IPS DF 4.7 (cell line): ENCODE measurements at regions not wholly inside any gene's neighbourhood (a gene's known extent, or its start where the extent isn't known, plus 50 kb on each side); places are given as distances from the start of the nearest gene placed in this dataset.

ENCODE experiments used
- DNase-seq: peaks from one replicate; pipeline ENCODE4 v3.0.0-alpha.2; 2013; ENCODE audit warnings: low spot score; ENCODE audit errors: extremely low read depth

DNA sequence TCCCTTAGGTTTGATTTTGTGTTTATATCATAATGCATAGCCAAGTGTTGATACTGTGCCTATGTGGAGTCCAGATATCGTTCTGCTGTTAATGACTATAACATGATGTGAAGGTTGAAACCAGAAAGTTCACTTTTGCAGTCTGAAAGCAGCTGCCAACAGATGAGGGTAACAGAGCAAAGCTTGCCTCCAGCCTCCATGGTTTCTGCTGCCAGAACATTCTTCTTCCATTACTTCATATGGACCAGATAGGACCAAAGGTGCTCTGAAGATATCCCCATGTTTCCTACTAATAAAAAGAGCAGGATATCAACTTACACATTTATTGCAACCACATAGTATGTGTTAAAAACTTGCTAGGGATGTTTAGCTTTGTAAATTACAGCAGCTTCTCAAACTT lies 394.1 kb downstream of the SPRY1 start:
- DNase-seq: no peak

DNA sequence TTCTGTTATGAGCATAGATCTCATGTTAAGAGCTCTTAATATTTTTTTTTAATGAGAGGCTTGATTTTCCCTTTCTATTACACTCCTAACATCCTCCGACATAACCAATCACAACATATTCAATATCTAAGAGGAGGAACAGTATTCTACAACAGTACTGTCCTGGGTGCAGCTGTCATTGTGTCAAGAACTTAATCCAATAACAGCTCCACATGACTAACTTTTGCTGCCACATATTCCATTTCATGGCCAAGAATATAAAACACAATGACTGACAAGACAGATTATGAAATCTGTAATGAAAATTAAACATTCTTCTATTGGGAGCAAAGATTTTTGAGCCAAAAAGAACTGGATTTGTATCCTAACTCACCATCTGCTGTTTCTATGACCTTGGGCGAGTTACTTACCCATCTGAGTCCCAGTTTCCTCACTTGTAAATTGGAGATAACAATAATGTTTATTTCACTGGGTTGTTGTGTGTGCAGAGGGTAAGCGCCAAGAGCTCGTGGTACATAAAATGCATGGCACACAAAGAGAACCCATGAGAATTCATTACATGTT lies 405.6 kb downstream of the SPRY1 start:
- no peak for DNase-seq

DNA sequence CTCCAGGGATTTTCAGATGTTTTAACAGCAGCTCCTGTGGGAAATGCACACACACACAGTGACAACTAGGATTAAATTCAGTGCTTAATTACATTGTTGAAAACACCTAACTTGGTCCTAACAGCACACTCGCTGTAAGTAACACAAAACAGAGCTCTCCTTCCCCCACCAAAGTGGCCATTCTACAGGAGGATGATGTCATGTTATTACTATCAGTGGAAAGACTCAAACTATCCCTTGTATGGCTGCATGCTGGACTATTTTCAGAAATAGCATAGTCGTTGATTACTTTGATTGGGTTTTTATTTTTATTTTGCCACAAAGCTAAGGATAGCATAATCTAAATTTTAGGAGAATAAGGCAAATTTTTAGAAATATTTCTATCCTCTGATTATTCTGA lies 406.3 kb downstream of the SPRY1 start:
- DNase-seq: no peak

DNA sequence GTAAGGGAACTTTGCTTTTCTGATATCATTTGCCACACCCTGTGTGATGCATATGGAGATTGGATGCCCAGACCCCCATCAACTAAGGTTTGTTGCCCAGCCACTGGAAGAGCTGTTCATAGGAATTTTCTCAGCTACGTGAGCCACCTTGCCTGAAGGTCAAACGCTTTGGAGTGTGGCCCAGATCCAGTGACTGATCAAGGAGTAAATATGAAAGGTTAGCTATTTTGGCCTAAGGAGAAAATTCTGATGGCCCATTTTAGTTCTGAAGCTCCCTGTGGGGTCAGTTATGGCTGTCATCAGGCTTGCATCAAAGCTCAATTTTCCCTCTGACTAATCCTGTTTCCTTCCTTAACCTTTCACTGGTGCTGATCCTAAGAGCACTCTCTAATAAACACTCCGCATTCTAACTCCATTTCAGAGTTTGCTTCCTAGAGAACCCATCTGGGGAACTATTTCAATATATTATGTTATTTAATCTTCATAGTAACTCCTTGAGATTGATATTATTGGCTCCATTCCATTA lies 407.7 kb downstream of the SPRY1 start:
- DNase-seq: no peak

DNA sequence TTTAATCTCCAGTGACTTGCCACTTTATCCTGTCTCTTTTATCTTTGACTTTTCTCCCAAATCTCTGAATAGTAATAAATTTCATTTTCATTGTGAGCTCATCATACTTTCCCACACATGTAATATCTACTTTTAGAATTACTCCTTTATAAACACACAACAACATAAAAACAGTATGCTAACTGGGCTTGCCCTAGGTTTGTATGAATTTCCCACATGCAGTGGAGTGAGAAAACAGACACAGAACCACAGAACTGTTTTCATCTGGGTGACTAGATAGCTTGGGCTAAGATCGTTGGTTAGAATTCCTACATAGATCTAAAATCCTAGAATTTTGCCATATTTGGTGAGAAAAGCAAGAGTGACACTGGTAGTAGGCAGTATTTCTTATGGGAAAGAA lies 409.5 kb downstream of the SPRY1 start:
- DNase-seq: no peak

DNA sequence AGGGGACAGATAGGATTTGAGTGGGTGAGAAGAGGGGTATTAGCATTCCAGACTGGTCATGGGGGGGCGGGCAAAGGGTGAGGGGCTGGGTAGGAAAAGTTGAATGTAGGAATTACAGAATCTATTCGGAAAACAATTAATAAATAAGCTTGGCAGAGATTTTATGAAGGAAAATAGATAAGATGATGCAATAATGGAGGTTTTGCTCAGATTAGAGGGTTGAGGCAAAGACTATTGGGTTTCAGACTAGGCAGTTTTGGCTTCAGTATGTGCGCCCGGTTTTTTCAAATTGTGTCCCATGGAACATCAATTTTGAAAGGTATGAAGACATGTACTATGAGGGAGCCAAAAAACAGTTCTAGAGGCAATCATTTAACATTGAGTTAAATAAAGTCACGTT lies 410.6 kb downstream of the SPRY1 start:
- no peak for DNase-seq

DNA sequence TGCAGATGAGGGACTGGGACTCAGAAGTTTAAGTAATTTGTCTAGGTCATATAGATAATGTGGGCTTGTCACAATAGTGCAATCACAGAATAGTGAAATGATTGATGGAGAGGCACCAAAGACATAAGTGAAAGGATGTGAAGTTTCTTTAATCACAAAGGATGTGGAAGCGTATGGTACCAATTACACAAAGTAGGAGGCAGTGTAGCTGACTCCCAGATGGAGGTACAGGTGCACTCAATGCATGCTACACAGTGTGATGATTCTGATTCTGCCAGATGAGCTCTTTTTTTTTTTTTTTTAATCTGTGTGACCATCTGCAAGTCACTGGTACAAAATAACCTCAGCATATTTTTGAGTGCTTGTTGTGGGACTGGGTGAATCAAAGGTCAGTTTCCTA lies 411.3 kb downstream of the SPRY1 start:
- no peak for DNase-seq

DNA sequence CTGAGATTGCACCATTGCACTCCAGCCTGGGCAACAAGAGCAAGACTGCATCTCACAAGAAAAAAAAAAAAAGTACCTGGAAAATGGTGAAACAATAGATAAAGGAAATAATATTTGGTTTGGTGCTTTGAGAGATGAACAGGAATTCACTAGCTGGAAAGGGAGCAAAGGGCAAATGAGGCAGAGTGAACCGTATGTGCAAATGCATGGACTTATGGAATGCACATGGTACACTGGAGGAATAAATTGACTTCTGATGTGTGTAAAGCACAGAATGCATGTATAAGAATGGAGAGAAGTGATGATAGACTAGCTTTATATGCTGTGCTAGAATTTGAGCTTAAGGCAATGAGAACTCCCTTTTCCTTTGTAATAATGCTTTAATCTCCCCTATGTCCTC lies 413.3 kb downstream of the SPRY1 start:
- DNase-seq: no peak

DNA sequence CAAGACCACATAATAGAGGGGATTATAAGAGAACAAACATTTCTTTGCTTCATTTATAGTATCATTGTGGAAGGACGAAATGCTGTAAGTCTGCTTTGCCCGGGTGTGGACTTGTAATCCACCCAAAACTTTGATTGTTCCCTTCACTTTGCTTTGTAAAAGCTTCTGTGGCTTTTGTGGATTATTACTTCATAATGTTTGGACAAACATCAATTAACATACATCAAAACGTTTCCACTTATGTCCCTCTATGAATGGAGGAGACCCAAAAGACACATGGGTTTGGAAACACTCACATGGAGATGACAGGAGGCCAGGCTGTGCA lies 415.4 kb downstream of the SPRY1 start:
- no peak for DNase-seq

DNA sequence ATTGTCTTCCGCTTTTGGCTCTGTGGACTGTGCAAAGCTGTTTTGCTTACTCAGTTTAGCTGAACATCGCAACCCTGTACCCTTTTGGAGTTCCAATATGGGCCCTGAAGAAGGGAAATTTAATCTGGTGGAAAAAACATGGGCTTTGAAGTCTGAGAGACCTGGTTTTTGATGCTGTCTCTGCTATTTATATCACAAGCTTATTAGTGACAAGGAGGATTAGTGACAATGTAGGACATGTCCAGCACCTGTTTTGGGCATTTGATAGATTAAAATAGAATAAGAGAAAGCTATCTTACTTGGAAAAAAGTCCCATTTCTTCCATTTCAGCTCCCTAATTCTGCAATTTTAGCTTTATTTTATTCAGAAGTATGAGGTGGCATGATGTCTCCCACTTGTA lies 417.3 kb downstream of the SPRY1 start:
- no peak for DNase-seq

DNA sequence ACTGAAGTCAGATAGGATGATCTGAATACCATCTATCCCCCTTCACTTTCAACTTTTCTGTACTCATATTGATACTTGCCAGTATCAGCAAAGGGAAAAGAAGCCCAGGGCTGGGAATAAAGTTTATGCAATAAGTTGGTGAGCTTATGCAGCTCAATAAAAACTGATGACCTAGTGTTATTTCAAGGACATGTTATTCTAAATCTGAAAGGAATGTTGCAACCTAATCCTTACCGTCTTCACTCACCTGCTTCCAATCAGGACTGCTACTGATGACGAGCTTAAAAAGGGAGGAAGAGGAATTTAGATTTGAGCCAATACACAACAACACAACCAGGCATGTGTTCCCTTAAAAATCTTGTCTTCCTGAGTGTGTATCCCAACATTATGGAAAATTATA lies 419.9 kb downstream of the SPRY1 start:
- DNase-seq: no peak

DNA sequence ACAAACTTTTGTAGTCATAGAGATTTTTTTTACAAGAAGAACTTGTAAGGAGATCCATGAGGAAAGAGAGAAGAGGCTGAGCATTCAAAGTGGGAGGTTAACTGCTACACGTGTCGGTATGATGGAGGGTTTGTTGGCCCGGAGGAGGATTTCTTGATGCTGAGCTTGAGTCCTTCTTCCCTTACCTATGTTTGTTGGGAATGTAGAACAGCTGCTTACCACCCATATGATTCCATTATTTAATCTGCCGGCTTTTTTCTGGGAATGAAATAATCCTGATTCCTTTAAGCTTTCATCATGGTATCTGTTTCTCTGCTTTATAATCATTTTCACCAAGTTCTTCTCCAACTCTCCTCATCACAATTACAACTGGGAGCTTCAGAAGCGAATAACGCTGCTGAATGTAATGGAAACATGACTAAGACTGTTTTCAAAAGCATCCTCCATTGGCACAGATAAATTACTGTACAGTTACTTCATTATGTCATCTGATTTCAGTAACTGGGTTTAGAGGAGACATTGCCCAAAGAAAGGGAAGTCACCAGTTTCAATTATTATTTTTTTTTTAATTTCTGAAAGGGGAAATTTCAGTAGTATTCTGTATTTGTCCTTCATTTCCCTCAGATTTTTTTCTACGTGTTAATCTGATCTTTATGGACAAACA lies 420.6 kb downstream of the SPRY1 start:
- no peak for DNase-seq

DNA sequence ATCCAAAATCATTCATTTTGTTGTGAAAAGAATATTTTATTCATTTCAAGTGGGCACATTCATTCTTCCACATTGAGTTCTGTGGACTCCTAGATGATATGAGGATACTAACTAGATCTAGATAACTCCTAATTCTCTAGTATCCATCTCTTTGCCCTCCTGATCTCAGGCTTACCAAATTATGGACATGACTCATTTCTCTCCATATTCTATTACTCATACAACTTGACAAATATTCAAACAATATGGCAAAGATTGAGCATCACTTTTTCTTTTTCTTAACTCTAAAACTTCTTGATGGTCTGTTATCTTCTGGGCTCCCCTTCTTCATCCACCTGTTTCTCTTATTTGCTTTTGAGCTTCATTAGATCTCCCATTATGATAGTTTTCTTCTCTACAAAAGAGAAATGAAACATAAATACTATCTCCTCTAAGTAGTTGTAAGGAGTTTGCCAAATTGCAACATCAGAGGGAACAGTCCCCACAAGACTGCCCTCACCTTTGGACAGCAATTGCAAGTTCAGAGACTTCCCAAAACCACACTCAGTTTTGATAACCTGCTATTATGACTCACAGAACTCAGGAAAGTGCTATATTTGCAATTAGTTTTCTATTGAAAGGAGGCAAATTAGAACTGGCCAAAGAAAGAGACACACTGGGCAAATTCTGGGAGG lies 422.9 kb downstream of the SPRY1 start:
- DNase-seq: no peak

DNA sequence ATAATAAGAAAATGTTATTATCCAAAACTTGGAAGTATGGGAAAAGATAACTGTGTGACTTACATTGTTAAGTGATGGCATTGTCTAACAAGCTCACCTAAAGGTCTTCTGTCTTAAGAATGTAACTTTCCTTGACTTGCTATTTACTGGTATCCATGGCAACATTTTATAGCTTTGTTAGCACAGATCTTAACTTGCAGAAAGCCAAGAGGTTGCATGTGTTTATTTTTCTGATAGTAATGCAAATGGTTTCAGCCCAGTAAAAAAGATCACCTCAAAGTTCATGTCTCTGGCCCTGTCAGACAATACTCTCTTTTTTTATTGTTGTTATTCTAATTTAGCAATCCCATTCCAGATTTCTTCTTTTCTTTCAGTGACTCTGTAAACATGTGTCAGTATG lies 425.3 kb downstream of the SPRY1 start:
- no peak for DNase-seq

DNA sequence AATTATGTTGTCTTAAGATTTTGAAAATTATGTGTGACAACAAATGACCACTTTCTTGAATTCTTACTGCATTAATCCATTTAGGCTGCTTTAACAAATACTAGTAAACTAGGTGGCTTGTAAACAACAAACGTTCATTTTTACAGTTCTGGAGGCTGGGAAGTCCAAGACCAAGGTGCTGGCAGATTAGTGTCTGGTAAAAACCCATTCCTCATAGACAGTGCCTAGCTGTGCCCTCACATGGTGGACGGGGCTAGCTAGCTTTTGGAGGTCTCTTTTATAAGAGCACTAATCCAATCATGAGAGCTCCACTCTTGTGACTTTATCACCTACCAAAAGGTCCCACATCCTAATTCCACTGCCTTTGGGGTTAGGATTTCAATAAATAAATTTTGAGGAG lies 425.8 kb downstream of the SPRY1 start:
- DNase-seq: no peak

DNA sequence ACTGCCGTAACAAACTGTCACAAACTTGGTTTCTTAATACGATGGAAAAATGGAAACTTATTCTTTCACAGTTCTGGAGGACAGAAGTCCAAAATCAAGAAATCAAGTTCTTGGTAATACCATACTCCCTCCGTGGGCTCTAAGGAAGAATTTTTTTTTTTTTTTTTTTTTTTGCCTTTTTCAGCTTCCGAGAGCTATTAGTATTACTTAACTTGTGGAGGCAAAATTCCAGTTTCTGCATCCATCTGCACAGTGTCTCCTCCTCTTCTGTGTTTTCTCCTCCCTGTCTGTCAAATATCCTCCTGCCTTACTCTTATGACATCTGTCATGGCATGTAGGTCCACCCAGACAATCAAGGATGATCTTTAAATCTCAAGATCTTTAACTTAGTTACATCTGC lies 426.6 kb downstream of the SPRY1 start:
- no peak for DNase-seq

DNA sequence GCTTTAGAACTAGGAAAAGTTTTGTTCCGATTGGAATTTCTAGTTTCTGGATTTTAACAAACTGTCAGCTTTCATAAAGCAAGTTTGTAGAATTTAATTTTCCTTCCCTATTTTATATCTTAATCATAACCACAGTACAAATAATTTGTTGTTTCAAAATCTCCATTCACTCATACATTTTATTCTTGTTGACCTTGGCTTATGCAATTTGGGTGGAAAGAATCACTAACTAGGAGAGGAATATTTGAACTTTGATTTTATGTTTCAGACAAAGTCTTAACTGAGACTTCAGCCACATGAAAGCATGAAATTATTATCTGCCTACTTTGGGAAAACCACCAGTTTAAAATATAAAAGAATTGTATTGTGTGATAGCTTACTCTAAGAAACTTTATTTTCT lies 427.9 kb downstream of the SPRY1 start:
- DNase-seq: no peak

DNA sequence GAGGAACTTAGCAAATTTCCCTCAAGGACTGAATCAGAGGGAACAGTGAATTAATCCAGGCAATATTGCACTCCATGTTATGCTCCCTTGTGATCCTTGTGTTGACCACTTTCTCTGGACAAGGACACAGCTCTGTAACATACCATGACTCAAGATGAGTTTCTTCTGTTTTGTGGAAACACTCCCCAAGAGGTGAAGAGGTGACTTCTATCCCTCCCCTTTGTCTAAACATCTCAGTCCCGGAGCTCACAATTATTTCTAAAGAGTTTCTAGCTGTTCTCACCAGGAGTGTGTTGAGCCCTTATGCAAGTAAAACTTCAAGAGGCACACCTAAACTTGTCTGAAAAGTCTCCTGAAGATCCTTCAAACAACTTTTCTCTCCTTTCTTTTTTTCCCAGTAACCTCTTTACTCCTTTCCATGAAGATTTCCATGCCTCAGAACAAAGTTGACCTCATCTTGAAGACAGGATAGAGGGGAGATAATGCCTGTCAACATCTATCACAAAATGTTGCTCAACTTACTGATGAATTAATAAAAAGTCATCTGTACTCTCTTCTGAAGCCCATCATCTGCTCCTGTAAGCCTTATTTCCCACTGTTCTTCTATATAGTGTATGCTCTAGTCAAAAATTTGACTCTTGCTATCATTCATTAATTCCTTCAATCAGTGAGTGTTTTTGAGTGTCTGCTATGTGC lies 429.1 kb downstream of the SPRY1 start:
- no peak for DNase-seq

DNA sequence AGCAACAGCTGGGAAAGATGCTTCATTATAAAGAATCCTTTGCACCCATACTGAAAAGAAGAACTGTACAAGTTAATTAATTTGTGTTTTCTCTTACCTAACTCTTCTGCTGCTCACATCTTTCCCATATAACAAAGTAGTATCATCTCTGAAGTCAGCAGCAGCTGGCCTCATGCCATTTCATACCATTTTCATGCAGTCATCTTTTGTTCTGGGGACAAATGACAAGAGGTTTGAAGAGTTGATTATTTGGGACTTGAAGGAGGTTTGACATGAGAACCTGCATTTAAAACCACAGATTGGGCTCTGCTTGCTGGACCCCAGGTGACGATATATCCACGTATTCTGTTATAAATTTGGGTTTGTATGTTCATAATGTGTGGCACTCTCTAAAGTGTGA lies 430.3 kb downstream of the SPRY1 start:
- DNase-seq: no peak

DNA sequence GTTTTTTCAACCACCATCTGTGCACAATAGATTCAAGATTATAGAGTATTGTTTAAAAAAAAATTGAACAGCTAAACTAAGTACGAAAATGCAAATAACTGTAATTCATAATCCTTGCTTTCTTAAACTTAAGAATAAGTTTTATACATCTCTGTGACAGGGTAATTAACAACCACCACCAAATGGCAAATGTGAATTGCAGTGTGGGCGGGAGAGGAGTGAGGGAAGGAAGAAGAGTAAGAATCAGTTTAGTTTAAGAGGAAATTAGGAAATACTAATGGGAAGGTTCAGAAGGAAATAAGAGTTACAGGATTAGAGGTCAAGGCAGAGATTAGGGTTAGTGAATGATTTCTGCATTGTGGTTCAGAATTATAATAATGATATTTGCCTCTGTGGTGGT lies 430.9 kb downstream of the SPRY1 start:
- DNase-seq: no peak

DNA sequence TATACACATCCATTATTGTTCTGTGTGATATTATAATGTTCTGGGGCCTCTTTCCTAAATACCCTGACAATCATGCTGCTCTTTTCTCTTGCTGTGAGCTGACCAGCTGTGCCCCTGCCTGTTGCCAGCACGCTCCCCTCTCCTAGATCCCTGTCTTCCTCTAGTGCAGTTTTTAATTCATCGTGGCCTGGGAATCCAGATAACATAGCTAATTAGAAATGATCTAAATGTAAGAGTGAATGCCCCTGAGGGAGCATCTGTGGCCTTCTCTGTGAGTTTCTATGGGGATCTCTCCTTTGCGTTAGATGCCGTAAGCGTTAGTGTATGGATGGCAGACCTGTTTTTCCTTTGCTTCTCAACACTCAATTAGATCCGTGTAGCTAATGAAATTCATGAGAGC lies 434.3 kb downstream of the SPRY1 start:
- DNase-seq: no peak

DNA sequence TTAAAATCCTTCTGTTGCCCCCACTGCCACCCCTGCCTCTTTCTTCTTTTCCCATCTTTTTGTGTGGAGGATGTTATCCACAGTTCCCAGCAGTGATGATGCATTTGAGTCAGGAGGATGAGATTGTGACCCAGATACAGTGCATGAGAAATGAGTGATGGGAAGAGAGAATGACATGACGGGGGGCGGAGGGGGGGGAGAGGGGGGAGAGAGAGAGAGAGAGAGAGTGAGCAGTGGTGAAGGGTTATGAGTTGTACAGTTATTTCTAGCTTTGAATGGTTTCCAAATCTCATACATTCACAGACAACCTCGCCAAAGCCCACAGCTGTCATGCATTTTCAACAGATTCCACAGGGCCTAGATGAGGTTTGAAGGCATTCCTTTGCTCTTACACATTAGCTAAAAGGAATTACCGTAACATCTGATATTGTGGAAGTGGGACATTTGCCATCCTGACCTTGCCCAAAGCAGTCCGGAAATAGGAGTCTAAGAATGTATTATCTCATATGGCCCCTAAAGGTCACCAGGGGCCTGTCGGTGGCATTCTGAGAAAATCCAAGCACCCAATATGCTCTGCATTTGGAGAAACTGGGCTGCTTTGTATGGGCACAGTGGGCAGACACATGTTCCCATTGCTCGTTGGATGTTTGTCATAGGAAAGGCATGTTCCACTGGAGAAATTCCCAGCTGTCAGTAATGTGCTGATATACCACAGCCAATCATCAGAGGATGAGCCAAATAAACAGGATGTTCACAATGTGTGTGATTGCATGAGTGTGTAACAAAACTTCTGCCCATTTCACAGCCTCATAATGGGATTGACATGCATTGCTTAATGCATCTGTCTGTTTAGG lies 435.8 kb downstream of the SPRY1 start:
- DNase-seq: no peak
